GM18870 (cell line): ENCODE measurements at regions not wholly inside any gene's neighbourhood (a gene's known extent, or its start where the extent isn't known, plus 50 kb on each side); places are given as distances from the start of the nearest gene placed in this dataset.
"Not testable (repeated sequence)": the region's sequence is repeated elsewhere in the genome, so short reads cannot be mapped to it uniquely, and the experiment has no call there.

Source experiments
- ATAC-seq: cut with Tn5 transposase; IDR thresholded peaks from one replicate; pipeline ENCODE4 v1.9.1; 2021; ENCODE audit warnings: moderate library complexity; ENCODE audit not compliant: unreplicated experiment

- ATAC-seq, result not testable (repeated sequence)
These were observed 1024.9 kb downstream of the PRIM2 start for GRCh38 chr6:58342287-58342686.

- not testable (repeated sequence) for ATAC-seq
These were observed 1030.1 kb downstream of the PRIM2 start for GRCh38 chr6:58347534-58347933.

GRCh38 chr6:58351619-58352018 is 1034.2 kb downstream of the PRIM2 start:
- ATAC-seq, result not testable (repeated sequence)

- ATAC-seq, result not testable (repeated sequence)
These were observed 1041.0 kb downstream of the PRIM2 start for GRCh38 chr6:58358452-58358851.

- ATAC-seq, result not testable (repeated sequence)
These were observed 1048.4 kb downstream of the PRIM2 start for GRCh38 chr6:58365856-58366255.

- ATAC-seq, result not testable (repeated sequence)
These were observed 1089.2 kb downstream of the PRIM2 start for GRCh38 chr6:58406659-58407058.

GRCh38 chr6:58419321-58419720 is 1101.9 kb downstream of the PRIM2 start:
- ATAC-seq, result no peak
